Karpas-422 (cell line): ENCODE measurements at regions not wholly inside any gene's neighbourhood (a gene's known extent, or its start where the extent isn't known, plus 50 kb on each side); places are given as distances from the start of the nearest gene placed in this dataset.

Experiments
- DNase-seq: peaks from one replicate; pipeline ENCODE4 v3.0.0-alpha.2; 2015
- H2AFZ ChIP-seq: fragments of 200-600 bp; sonication (generic); 2 replicates; pipeline ENCODE4 v1.6.1; 2014; ENCODE audit warnings: antibody characterized with exemption, low read length, mixed read lengths
- H3K27ac ChIP-seq: fragments of 200-600 bp; sonication (generic); 2 replicates; pipeline ENCODE4 v1.5.1; 2014; ENCODE audit warnings: mild to moderate bottlenecking, low read length, moderate library complexity
- H3K27me3 ChIP-seq: fragments of 200-600 bp; sonication (generic); 2 replicates; pipeline ENCODE4 v1.6.1; 2014; ENCODE audit warnings: low read length, mixed read lengths
- H3K36me3 ChIP-seq: fragments of 200-600 bp; sonication (generic); 2 replicates; pipeline ENCODE4 v1.6.1; 2014; ENCODE audit warnings: low read length, mixed read lengths; ENCODE audit not compliant: insufficient read depth
- H3K4me1 ChIP-seq: fragments of 200-600 bp; sonication (generic); 2 replicates; pipeline ENCODE4 v1.6.1; 2014; ENCODE audit warnings: mild to moderate bottlenecking, low read length, mixed read lengths
- H3K4me2 ChIP-seq: fragments of 200-600 bp; sonication (generic); 2 replicates; pipeline ENCODE4 v1.6.1; 2014; ENCODE audit warnings: low read length, low read depth, mild to moderate bottlenecking; ENCODE audit not compliant: poor library complexity, severe bottlenecking
- H3K4me3 ChIP-seq: fragments of 200-600 bp; sonication (generic); 2 replicates; pipeline ENCODE4 v1.5.1; 2014; ENCODE audit warnings: mild to moderate bottlenecking, antibody characterized with exemption, low read length, mixed read lengths
- H3K79me2 ChIP-seq: fragments of 200-600 bp; sonication (generic); 2 replicates; pipeline ENCODE4 v1.6.1; 2014; ENCODE audit warnings: mild to moderate bottlenecking, low read length, mixed read lengths
- H3K9ac ChIP-seq: fragments of 200-600 bp; sonication (generic); 2 replicates; pipeline ENCODE4 v1.6.0; 2014; ENCODE audit warnings: low read length
- H3K9me2 ChIP-seq: fragments of 200-600 bp; sonication (generic), shearing (Covaris generic); replicated peaks from 2 replicates; pipeline ENCODE4 v1.6.0; 2014; ENCODE audit warnings: mild to moderate bottlenecking, low read length, moderate library complexity; ENCODE audit not compliant: insufficient read depth
- H3K9me3 ChIP-seq: fragments of 300-700, 200-600 bp; sonication (generic); 2 replicates; pipeline ENCODE4 v1.6.1; 2014; ENCODE audit warnings: low read length, mixed read lengths
- H4K20me1 ChIP-seq: fragments of 200-600 bp; sonication (generic); 2 replicates; pipeline ENCODE4 v1.6.1; 2014; ENCODE audit warnings: mild to moderate bottlenecking, antibody characterized with exemption, low read length, low read depth; ENCODE audit not compliant: insufficient read depth

- H3K36me3 ChIP-seq: no peaks in the 10 kb centered on the region
- no peaks in the 10 kb centered on the region for H3K27me3 ChIP-seq
- H3K9ac ChIP-seq: no peak overlapping the region
- H2AFZ ChIP-seq: no peak overlapping the region
- DNase-seq: no peak
- no peak overlapping the region for H3K4me2 ChIP-seq
- H3K9me3 ChIP-seq: no peaks in the 10 kb centered on the region
- peaks cover 1% of the 10 kb centered on the region; the same call in 1 of the 2 replicates for H3K4me1 ChIP-seq
- no peaks in the 10 kb centered on the region for H3K79me2 ChIP-seq
- no peak overlapping the region for H3K27ac ChIP-seq
- H3K4me3 ChIP-seq: no peak overlapping the region
- H3K9me2 ChIP-seq: 0 out of 2 replicates have a peak, but pooled peaks cover 5% of the 10 kb centered on the region
- no peaks in the 10 kb centered on the region for H4K20me1 ChIP-seq
These were observed 219.8 kb downstream of the C9orf50 start for GRCh38 chr9:129400971-129401622.

DNA sequence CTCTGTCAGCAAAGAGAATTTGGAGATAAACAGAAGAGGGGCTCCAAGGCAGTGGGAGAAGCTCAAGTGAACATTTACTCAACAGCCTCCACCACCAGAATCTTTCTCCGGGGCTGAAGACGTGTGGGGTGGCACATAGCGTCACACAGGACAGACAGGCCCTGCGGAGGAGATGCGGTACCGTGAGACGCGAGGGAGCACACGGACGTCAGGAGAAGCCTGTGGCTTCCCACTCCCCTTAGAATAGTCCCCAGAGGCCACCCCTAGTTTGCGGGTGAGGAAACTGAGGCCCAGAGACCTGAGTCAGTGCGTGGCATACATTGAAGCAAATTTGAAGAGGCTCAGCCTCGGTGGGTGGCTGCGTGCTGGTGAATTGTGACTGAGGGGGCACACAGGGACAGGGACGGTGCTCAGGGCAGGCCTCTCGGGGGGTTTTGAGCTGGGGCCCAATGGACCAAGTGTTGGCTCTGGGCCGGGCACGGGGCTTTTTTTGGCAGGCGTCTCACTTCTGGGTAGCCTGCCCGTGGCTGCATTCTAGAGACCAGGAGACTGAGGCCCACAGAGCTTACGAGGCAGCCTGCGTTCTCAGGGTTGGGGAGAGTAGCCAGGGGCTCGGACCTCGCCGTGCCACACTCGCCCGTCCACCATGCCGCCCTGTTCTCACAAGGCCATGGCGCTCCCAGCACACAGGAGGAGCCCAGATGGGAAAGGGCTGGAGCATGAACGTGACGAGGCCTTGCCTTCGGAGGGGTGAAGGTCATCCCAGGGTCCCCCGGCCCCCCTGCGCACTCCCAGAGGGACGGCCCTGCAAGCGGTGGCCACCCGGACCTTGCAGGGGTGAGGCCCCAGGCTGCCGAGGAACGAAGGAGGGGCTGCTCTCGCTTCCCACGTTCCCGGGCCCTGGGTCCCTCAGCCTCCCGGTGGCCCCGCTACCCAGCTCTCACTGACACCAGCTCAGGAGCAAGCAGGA, 220.6 kb downstream of the C9orf50 start:
- Histone ChIP-seq H3K4me3 (no peak overlapping the region), H3K4me2 (no peak overlapping the region), H3K9me2 (0 out of 2 replicates have a peak, but pooled peaks cover 5% of the 10 kb centered on the region), H3K79me2 (no peaks in the 10 kb centered on the region), H2AFZ (no peak overlapping the region), H3K4me1 (no peaks in the 10 kb centered on the region), H3K27me3 (no peaks in the 10 kb centered on the region), H4K20me1 (no peaks in the 10 kb centered on the region), H3K9me3 (no peaks in the 10 kb centered on the region), H3K27ac (no peak overlapping the region), H3K36me3 (no peaks in the 10 kb centered on the region), H3K9ac (no peak overlapping the region)
- no peak for DNase-seq

- Histone ChIP-seq H4K20me1 (no peaks in the 10 kb centered on the region), H3K4me2 (no peak overlapping the region), H3K27me3 (no peaks in the 10 kb centered on the region), H3K4me1 (peaks cover 1% of the 10 kb centered on the region), H2AFZ (no peak overlapping the region), H3K79me2 (no peaks in the 10 kb centered on the region), H3K9me3 (no peaks in the 10 kb centered on the region), H3K9me2 (0 out of 2 replicates have a peak, but pooled peaks cover 5% of the 10 kb centered on the region), H3K36me3 (no peaks in the 10 kb centered on the region), H3K4me3 (no peak overlapping the region), H3K9ac (no peak overlapping the region), H3K27ac (no peak overlapping the region)
- no peak for DNase-seq
These were observed 221.3 kb downstream of the C9orf50 start for GRCh38 chr9:129399634-129399990.

- Histone ChIP-seq H3K9ac (no peak overlapping the region), H3K27ac (no peak overlapping the region), H3K4me3 (no peak overlapping the region), H3K36me3 (no peaks in the 10 kb centered on the region), H3K9me2 (0 out of 2 replicates have a peak, but pooled peaks cover 5% of the 10 kb centered on the region), H3K27me3 (no peaks in the 10 kb centered on the region), H3K4me1 (peaks cover 6% of the 10 kb centered on the region), H3K9me3 (no peaks in the 10 kb centered on the region), H3K79me2 (no peaks in the 10 kb centered on the region), H3K4me2 (no peak overlapping the region), H4K20me1 (no peaks in the 10 kb centered on the region), H2AFZ (no peak overlapping the region)
- DNase-seq: no peak
These were observed 221.0 kb upstream of the IER5L start for GRCh38 chr9:129398961-129399633.

DNA sequence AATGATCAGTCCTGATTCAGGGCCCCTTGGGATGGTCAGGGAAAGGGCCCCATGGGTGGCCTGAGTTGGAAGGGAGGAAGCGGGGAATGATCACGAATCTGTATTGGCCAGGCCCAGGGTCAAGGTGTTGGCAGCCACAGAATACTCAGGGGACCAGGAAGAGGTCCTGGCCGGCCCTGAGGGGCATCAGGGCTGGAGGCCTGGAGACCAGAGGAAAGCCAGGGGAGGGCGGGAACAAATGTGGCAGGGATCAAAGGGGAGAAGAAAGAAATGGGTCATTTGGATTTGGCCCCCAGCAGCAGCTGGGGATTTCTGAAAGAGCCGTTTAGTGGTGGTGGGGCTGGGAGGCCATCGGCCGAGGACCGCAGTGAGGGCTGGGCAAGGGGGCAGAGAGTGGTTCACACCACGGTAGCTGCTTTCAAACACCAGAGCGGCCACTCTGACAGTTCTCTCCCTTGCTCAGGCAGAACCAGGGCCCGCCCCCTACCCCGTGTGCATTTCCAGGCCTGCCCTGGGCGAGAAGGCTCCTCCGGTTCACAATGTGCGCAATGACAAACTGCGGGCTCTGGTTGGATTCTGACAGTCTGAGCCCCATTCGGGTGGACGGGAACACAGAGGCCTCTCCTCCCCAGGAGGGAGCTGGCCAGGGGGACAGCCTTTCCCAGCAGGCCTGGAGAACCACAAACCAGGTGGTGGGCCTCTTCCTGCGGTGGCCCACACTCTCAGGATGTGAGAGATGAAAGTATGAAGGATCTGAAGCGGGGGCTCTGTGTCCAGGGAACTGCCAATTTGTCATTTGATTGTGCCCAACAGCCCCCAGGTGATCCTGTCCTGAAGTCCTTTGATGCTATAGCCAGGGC, 220.3 kb upstream of the IER5L start:
- Histone ChIP-seq H4K20me1 (no peaks in the 10 kb centered on the region), H3K4me3 (no peak overlapping the region), H3K9me3 (no peaks in the 10 kb centered on the region), H3K9me2 (0 out of 2 replicates have a peak, but pooled peaks cover 5% of the 10 kb centered on the region), H2AFZ (no peak overlapping the region), H3K36me3 (no peaks in the 10 kb centered on the region), H3K4me1 (peaks cover 9% of the 10 kb centered on the region), H3K9ac (no peak overlapping the region), H3K27me3 (no peaks in the 10 kb centered on the region), H3K4me2 (no peak overlapping the region), H3K27ac (no peak overlapping the region), H3K79me2 (no peaks in the 10 kb centered on the region)
- DNase-seq: no peak

DNA sequence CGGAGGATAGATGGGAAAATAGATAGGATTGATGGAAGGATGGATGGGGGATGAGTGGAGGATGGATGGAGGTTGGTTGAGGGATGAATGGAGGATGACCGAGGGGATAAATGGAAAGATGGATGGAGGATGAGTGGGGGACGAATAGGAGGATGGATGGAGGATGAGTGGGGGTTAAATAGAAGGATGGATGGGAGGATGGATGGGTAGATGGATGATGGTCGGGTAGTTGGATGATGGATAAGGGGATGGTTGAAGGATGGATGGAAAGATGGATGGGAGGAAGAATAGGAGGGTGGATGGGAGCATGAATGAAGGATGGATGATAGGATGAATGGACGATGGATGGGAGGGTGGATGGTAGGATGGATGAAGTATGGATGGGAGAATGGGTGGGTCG, 219.3 kb upstream of the IER5L start:
- no peak overlapping the region for H3K27ac ChIP-seq
- H3K4me2 ChIP-seq: no peak overlapping the region
- H3K9me3 ChIP-seq: no peaks in the 10 kb centered on the region
- DNase-seq: no peak
- H3K4me3 ChIP-seq: no peak overlapping the region
- H3K27me3 ChIP-seq: no peaks in the 10 kb centered on the region
- no peaks in the 10 kb centered on the region for H4K20me1 ChIP-seq
- no peak overlapping the region for H2AFZ ChIP-seq
- 0 out of 2 replicates have a peak, but pooled peaks cover 5% of the 10 kb centered on the region for H3K9me2 ChIP-seq
- no peak overlapping the region for H3K9ac ChIP-seq
- H3K79me2 ChIP-seq: no peaks in the 10 kb centered on the region
- H3K4me1 ChIP-seq: peaks cover 9% of the 10 kb centered on the region
- no peaks in the 10 kb centered on the region for H3K36me3 ChIP-seq

DNA sequence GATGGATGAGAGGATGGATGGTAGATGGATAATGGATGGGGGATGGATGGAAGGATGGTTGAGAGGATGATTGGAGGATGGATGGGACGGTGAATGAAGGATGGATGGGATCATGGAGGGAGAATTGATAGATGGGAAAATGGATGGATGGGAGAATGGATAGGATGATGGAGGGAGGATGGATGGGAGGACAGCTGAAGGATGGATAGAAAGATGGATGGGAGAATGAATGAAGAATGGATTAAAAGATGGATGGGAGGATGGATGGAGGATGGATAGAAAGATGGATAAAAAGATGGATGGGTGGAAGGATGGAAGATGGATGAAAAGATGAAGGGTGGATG, 218.3 kb upstream of the IER5L start:
- no peak for DNase-seq
- Histone ChIP-seq H3K27me3 (no peaks in the 10 kb centered on the region), H3K9me2 (0 out of 2 replicates have a peak, but pooled peaks cover 5% of the 10 kb centered on the region), H3K4me2 (no peak overlapping the region), H3K9me3 (no peaks in the 10 kb centered on the region), H3K9ac (no peak overlapping the region), H3K36me3 (no peaks in the 10 kb centered on the region), H3K4me1 (peaks cover 9% of the 10 kb centered on the region), H2AFZ (no peak overlapping the region), H3K79me2 (no peaks in the 10 kb centered on the region), H3K4me3 (no peak overlapping the region), H3K27ac (no peak overlapping the region), H4K20me1 (no peaks in the 10 kb centered on the region)
